ENCODE measurements at regions not wholly inside any gene's neighbourhood (a gene's known extent, or its start where the extent isn't known, plus 50 kb on each side); places are given as distances from the start of the nearest gene placed in this dataset.

DNA sequence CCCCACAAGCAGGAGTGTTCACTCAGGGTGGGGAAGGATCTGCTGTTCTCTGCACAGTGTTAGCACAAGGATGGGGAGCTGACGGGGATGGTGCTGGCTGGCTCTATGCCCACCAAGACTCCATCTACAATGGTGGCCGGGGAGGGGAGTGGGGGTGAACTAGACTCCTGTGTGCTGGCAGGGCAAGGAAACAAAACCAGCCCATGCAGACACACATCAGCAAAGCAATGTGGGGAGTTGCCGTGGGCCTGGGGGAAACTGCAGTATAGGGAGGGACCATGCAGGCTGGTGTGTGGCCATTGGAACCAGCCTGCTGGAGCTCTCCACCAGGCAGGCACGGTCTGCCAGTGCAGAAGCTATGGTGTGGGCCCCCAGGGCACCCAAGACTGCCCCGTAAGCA lies 195.1 kb downstream of the PWWP3B start:
- no peak for DNase-seq

GRCh38 chrX:106378616-106379015 lies 210.5 kb downstream of the PWWP3B start:
- no peak for DNase-seq

GRCh38 chrX:106391284-106391911 lies 220.4 kb upstream of the RADX start:
- no peak for DNase-seq

GRCh38 chrX:106392346-106392745 lies 219.4 kb upstream of the RADX start:
- DNase-seq: no peak

- peak; percentile 62 for DNase-seq
These were observed 213.8 kb upstream of the RADX start for GRCh38 chrX:106397788-106398538.

DNA sequence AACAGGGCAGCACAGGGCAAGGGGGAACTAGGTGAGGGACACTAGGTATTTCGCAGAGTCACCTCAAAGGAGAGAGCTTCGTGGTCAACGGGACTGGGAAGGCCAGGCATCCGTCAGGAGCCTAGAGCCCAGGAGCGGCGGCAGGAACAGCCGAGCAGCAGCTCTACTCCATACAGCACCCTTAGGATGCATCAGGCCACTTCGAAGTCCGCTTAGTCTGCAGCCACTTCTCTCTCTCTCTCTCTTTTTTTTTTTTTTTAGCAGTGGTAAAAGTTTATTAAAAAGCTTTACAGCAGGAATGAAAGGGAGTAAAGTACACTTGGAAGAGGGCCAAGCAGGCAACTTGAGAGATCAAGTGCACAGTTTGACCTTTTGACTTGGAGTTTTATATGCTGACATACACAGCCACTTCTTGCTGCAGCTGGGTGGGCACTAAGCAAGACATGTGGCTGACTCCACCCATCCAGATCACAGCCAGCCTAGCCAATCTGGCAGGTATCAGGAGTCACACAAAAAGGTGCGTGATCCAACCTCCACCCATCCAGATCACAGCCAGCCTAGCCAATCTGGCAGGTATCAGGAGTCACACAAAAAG lies 209.7 kb upstream of the RADX start:
- peak; percentile 23 for DNase-seq

- peak; percentile 77 for DNase-seq
These were observed 207.3 kb upstream of the RADX start for GRCh38 chrX:106404512-106404911.

DNA sequence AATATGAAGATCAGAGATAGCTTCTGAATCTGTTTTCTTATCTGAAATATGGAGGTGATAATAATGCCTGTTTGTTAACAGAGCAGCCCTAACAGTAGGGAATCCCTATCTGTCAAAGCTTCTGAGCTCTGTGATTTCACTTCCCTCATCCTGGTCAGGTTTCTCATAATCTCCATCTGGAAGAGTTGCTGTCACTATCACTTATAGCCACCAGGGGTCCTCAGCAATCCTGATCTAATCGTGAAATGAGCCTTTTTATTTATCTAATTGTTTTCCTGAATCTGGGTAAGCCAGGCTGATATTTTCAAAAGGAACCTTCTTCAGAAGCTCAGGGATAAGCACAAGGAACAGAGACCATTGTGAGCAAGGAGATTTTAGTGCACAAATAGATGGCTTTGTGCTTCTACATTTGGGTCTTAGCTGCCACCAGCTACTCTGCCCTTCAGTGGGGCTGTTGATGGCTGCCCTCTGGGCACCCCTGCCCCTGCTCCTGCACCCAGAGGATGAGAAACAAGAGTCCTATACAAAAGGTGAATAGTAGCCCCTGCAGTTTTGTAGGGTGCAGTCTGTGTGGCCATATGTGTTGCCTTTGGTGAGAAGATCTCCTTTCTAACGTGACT lies 196.4 kb upstream of the RADX start:
- peak; percentile 70 for DNase-seq

DNA sequence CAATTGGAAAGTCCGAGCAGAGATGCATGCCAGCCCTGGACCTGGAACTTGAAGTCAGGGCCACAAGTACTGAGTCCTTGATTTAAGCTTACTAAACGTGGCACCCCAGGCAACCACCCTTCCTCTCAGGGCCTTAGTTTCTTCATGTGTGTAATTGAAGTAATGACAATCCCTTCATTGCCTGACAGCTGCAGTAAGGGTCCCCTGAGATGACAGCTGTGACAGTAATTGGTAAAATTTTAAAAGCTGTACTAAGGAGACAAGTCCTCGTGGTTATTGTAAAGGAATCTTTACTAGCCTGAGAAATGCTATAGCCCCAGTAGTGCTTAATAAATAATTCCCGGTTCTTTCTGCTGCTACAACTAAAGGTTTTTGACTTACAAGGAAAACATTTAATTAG lies 175.1 kb upstream of the RADX start:
- no peak for DNase-seq

- DNase-seq: no peak
These were observed 174.4 kb upstream of the RADX start for GRCh38 chrX:106437407-106437806.

GRCh38 chrX:106450405-106450804 lies 161.4 kb upstream of the RADX start:
- DNase-seq: peak; percentile 18

DNA sequence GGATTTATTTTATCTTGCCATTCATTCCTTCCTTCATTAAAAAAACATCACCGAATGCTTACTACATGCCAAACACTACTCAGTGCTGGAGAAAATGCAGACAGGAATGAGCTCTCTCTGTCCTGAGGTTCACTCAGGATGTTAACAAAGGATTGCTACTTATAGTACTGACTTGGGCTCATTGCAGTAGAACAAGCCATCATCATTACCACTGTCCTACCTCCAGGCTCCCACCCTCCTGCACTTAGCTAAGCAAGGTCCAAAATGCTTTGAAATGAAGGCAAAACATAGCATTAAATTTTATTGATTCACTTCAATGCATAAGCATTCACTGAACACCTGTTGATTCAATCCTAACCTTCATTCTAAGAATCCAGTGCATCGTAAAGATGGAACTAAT lies 159.8 kb upstream of the RADX start:
- no peak for DNase-seq

- no peak for DNase-seq
These were observed 156.8 kb upstream of the RADX start for GRCh38 chrX:106454991-106455390.

GRCh38 chrX:106457802-106458201 lies 154.0 kb upstream of the RADX start:
- no peak for DNase-seq

GRCh38 chrX:106467422-106467821 lies 144.4 kb upstream of the RADX start:
- DNase-seq: no peak

- no peak for DNase-seq
These were observed 143.8 kb upstream of the RADX start for GRCh38 chrX:106467943-106468342.

DNA sequence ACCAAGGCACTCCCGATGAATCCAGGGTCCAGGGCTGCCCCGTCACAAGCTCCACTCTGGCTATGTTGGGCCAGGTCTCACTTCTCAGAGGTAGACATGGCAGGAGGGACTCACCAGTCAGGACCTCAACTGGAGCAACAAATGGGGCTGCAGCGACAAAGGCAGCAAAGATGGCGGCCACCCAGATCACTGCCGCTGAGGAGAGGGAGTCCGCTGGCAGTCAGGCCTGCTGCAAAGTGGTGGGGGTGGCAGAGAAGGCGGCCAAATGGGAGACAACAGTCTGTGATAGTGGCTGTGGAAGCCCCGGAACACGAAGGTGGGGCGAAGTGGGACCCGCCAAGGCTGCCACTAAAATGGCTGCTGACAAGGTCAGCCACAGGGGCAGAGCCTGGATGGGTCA lies 143.3 kb upstream of the RADX start:
- DNase-seq: no peak

GRCh38 chrX:106479920-106480319 lies 131.9 kb upstream of the RADX start:
- no peak for DNase-seq

DNA sequence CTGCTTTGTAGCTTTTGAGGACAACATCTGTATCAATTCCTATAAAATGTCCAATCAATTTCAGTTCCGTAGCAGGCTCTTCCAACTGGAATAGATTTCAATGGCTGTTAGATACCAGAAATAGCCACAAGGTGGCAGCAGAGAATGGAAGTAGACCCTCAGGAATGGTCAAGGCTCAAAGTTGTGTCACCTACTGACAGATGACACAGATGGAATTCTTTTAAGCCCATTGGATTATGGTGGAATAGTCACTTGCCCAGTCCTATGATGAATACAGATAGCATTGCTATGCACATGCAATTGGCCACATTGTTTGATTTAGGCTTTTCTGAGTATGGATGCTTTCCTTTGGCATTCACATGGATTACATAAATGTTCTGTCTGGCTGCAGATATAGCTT lies 130.4 kb upstream of the RADX start:
- DNase-seq: peak; percentile 82

DNA sequence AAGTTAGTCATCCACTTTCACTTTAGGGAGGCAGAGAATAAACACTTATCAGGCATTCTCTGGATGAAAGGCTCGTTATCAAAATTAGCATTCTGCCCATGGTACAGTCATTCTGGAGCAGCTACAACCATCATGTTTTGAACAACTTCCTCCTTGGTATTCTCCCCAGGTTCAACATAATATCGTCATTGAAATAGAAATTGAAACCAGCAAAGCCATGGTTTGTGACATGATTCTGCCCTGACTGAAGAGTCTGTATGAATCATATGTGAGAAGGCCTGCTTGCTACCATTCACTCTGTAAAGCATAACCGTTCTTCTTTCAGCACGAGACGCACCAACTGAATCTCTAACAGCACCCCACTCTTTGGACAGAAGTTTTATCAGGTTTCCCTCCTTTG lies 127.5 kb upstream of the RADX start:
- peak; percentile 64 for DNase-seq

DNA sequence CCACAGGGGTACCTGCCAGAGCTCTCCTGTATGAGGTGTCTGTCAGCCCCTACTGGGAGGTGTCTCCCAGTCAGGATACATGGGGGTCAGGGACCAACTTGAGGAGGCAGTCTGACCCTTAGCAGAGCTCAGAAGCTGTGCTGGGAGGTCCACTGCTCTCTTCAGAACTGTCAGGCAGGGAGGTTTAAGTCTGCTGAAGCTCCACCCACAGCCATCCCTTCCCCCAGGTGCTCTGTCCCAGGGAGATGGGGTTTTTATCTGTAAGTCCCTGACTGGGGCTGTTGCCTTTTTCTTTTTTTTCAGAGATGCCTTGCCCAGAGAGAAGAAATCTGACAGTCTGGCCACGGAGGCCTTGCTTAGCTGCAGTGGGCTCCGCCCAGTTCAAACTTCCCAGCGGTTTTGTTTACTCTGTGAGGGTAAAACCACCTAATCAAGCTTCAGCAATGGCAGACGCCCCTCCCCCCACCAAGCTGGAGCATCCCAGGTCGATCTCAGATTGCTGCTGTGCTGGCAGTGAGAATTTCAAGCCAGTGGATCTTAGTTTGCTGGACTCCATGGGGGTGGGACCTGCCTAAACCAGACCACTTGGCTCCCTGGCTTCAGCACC lies 118.5 kb upstream of the RADX start:
- DNase-seq: peak; percentile 46

DNA sequence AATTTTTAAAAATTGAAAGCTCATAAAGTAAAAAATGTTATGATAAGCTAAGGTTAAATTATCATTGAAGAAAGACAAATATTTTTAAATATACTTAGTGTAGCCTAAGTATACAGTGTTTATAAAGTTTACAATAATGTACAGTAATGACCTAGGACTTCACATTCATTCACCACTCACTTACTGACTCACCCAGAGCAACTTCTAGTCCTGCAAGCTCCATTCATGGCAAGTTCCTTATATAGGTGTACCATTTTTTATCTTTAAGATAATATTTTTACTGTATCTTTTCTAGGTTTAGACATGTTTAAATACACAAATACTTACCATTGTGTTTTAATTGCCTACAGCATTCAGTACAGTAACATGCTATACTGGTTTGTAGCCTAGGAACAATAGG lies 112.3 kb upstream of the RADX start:
- DNase-seq: no peak

DNA sequence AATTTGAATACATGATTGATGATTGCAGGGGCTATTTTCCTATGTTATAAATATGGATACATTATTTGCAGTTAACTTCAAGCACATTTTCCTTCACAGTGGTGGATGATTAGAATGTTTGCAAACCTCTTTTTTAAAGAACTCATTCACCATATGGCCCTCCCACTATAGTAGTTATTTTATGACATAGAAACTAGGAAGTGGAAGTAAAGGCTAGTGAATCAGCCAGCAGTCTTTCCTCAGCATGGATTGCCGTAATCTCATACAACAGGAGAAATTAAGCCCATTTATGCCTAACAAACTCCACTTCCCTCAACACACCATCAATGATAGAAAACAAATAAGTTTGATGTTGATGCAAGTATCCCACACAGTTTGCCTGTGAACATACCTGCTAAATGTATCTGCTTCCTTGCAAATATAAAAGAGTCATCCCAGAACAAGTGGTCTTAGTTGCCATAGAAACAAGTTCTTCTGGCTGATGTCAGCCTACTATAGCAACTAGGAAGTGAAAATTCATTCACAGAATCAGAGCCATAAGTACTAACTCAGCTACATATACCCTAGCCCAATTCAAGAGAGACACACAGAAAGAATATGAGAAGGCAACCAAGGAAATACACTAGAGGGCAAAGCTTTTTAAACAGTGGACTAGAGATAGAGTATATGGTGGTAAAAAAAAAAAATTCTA lies 100.9 kb upstream of the RADX start:
- peak; percentile 21 for DNase-seq

Data from DMS53 (cell line).